Heart left ventricle (tissue), 16 donors: ENCODE measurements at regions not wholly inside any gene's neighbourhood (a gene's known extent, or its start where the extent isn't known, plus 50 kb on each side); places are given as distances from the start of the nearest gene placed in this dataset.

ENCODE experiments used
- ATAC-seq, 4 donors: fragments of 200-7000 bp; cut with Tn5 transposase; one replicate each; pipeline ENCODE4 v1.9.1; 2020 to 2022; ENCODE audit warnings: moderate library complexity in 4 of 4, mild to moderate bottlenecking in 3 of 4, moderate number of reproducible peaks in 1 of 4
- DNase-seq, 5 donors: peaks; one replicate each; pipeline ENCODE4 v3.0.0-alpha.2; 2020
- H3K27ac ChIP-seq, 12 donors: fragments of 200-600 bp; sonication (generic) in 4 of 12; one replicate each; pipeline versions ENCODE4 v1.5.0 to v1.8.0; 2016 to 2022; ENCODE audit warnings: mild to moderate bottlenecking in 2 of 12
- H3K27me3 ChIP-seq, 9 donors: fragments of 200-600 bp; sonication (generic) in 2 of 9; one replicate each; pipeline versions ENCODE4 v1.5.1 to v1.8.0; 2016 to 2022; ENCODE audit warnings: mild to moderate bottlenecking in 3 of 9
- H3K36me3 ChIP-seq, 9 donors: fragments of 200-600 bp; sonication (generic) in 2 of 9; one replicate each; pipeline versions ENCODE4 v1.5.0 to v1.8.0; 2018 to 2022; ENCODE audit warnings: mild to moderate bottlenecking in 2 of 9
- H3K4me1 ChIP-seq, 12 donors: fragments of 200-600 bp; sonication (generic) in 4 of 12; one replicate each; pipeline versions ENCODE4 v1.5.0 to v1.8.0; 2016 to 2022; ENCODE audit warnings: mild to moderate bottlenecking in 3 of 12
- H3K4me3 ChIP-seq, 12 donors: fragments of 200-600 bp; sonication (generic) in 4 of 12; one replicate each; pipeline versions ENCODE4 v1.5.0 to v1.8.0; 2017 to 2022; ENCODE audit warnings: mild to moderate bottlenecking in 9 of 12, moderate library complexity in 4 of 12
- H3K9me3 ChIP-seq, 12 donors: fragments of 200-600 bp; sonication (generic) in 4 of 12; one replicate each; pipeline versions ENCODE4 v1.5.0 to v1.8.0; 2016 to 2022; ENCODE audit warnings: mild to moderate bottlenecking in 1 of 12
- CTCF ChIP-seq, 12 donors: fragments of 200-600 bp; sonication (generic) in 4 of 12; IDR thresholded peaks; one replicate each; pipeline versions ENCODE4 v1.5.0 to v1.8.0; 2018 to 2022; ENCODE audit warnings: antibody characterized with exemption in 12 of 12, mild to moderate bottlenecking in 5 of 12
- POLR2A ChIP-seq, 2 donors: fragments of 450-650 bp; IDR thresholded peaks; one replicate each; pipeline ENCODE4 v1.6.1; 2017; ENCODE audit warnings: antibody characterized with exemption in 2 of 2, mild to moderate bottlenecking in 2 of 2, moderate library complexity in 2 of 2
- WGBS, 4 donors: extraction: QIAGEN DNeasy Blood & Tissue Kit in 2 of 4; methylation state at CpG; one replicate each; pipeline versions ENCODE4 v1.1.5 to v1.1.7; 2013 to 2018; 5-methylcytosine and 5-hydroxymethylcytosine counted together
- intact Hi-C, 10 donors: fragments of 100-400 bp; cut with DNase I; formaldehyde crosslinking; loops; one replicate each; pipeline versions ENCODE4 v1.11.1 to v1.14.2; 2022
- donor health status: ischemic (EF 13 %, LVEDD 7.1; RV severe dilation, severe dysfunction).
- donor health status: healthy with polysubstance abuse.
- donor health status: DM: no; HTN: yes; CAD: no.
- donor health status: DM: no; HTN: no; CAD: no.
- donor health status: ischemic (EF 25% LVEDD 6.9; RV normal size, moderate dysfunction).
- donor health status: ischemic (EF 25% LVEDD 5.7; RV mildly dilated, moderate dysfunction).
- donor health status: healthy.
- donor health status: DM: yes; HTN: yes; CAD: no.
- donor health status: ischemic (EF 35%, LVEDD 5.7; RV mildly dilated, moderate dysfunction).
- donor health status: nonischemic (EF 11% LVEDD 7.7; RV severe dilation, severe dysfunction).
- donor health status: DM: yes; HTN: yes; CAD: no.
- donor health status: PGD.
- donor health status: ischemic (EF 29% LVEDD 5.4; RV normal size, mild dysfunction).
- donor health status: nonischemic (EF 23%, LVEDD 6.1; RV moderate dilation, normal function).

GRCh38 chr13:86446311-86446710, 647.1 kb upstream of the SLITRK6 start:
- no peaks in the 10 kb centered on the region for H3K4me1 ChIP-seq
- no peaks in the 10 kb centered on the region for H3K27me3 ChIP-seq
- no peak overlapping the region for H3K4me3 ChIP-seq
- DNase-seq, result no peak
- TF ChIP-seq POLR2A (IDR thresholded peaks at IDR 0.05) (no peak), CTCF (IDR thresholded peaks at IDR 0.05) (no peak)
- 45 to 66% (median 51%) methylated on average over 2 of the region's 2 CpGs for WGBS, 4 donors
- intact Hi-C loops, result no loop called here
- no peaks in the 10 kb centered on the region for H3K9me3 ChIP-seq
- no peak for ATAC-seq
- no peak overlapping the region for H3K27ac ChIP-seq
- H3K36me3 ChIP-seq, result no peaks in the 10 kb centered on the region

GRCh38 chr13:86447479-86447878, 648.3 kb upstream of the SLITRK6 start:
- 58 to 95% (median 72%) methylated on average over 1 of the region's 1 CpG for WGBS, 4 donors
- Histone ChIP-seq H3K9me3 (no peaks in the 10 kb centered on the region), H3K36me3 (no peaks in the 10 kb centered on the region), H3K27me3 (no peaks in the 10 kb centered on the region), H3K4me3 (no peak overlapping the region), H3K27ac (no peak overlapping the region), H3K4me1 (no peaks in the 10 kb centered on the region)
- no peak for DNase-seq
- TF ChIP-seq POLR2A (IDR thresholded peaks at IDR 0.05) (no peak), CTCF (IDR thresholded peaks at IDR 0.05) (no peak)
- ATAC-seq, result no peak
- intact Hi-C loops, result no loop called here

- intact Hi-C loops, result no loop called here
- no peak for TF ChIP-seq CTCF (IDR thresholded peaks at IDR 0.05)
- TF ChIP-seq POLR2A (IDR thresholded peaks at IDR 0.05), result no peak
These were observed 662.8 kb upstream of the SLITRK6 start for GRCh38 chr13:86462011-86462410.

GRCh38 chr13:86464193-86464592, 665.0 kb upstream of the SLITRK6 start:
- intact Hi-C loops, result no loop called here
- no peak for ATAC-seq
- TF ChIP-seq POLR2A (IDR thresholded peaks at IDR 0.05) (no peak), CTCF (IDR thresholded peaks at IDR 0.05) (peak in 1 of 12 donors; percentile 12)

More at GRCh38 chr13:86462011-86462410, 662.8 kb upstream of the SLITRK6 start:
- Histone ChIP-seq H3K4me3 (no peak overlapping the region), H3K4me1 (no peaks in the 10 kb centered on the region), H3K9me3 (peaks cover 0 to 3% (median 0%) of the 10 kb centered on the region in 12 donors), H3K27ac (no peak overlapping the region), H3K36me3 (no peaks in the 10 kb centered on the region), H3K27me3 (no peaks in the 10 kb centered on the region)
- no peak for DNase-seq
- no peak for ATAC-seq

More at GRCh38 chr13:86464193-86464592, 665.0 kb upstream of the SLITRK6 start:
- WGBS, 4 donors, result 52 to 60% (median 55%) methylated on average over 3 of the region's 3 CpGs
- Histone ChIP-seq H3K27ac (no peak overlapping the region), H3K4me3 (no peak overlapping the region), H3K27me3 (no peaks in the 10 kb centered on the region), H3K4me1 (no peaks in the 10 kb centered on the region), H3K9me3 (peaks cover 0 to 3% (median 0%) of the 10 kb centered on the region in 12 donors), H3K36me3 (no peaks in the 10 kb centered on the region)
- no peak for DNase-seq
